Coronary artery (tissue), 2 donors: ENCODE measurements at regions not wholly inside any gene's neighbourhood (a gene's known extent, or its start where the extent isn't known, plus 50 kb on each side); places are given as distances from the start of the nearest gene placed in this dataset.

Source experiments
- DNase-seq: peaks from one replicate; pipeline ENCODE4 v3.0.0-alpha.2; 2017; ENCODE audit warnings: low spot score
- H3K27ac ChIP-seq, 2 donors: fragments of 200-600 bp; sonication (generic); one replicate each; pipeline ENCODE4 v1.5.1; 2016 to 2019
- H3K4me3 ChIP-seq: fragments of 200-600 bp; sonication (generic); 2 replicates; pipeline ENCODE4 v1.5.1; 2016; ENCODE audit warnings: mild to moderate bottlenecking, moderate library complexity
- CTCF ChIP-seq: fragments of 200-600 bp; sonication (generic); IDR thresholded peaks from one replicate; pipeline ENCODE4 v1.5.1; 2019; ENCODE audit warnings: antibody characterized with exemption

GRCh38 chr4:136644279-136644678 is 888.0 kb downstream of the PCDH18 start:
- no peak for DNase-seq
- no peak overlapping the region for H3K27ac ChIP-seq
- no peak for TF ChIP-seq CTCF
- no peak overlapping the region for H3K4me3 ChIP-seq

DNA sequence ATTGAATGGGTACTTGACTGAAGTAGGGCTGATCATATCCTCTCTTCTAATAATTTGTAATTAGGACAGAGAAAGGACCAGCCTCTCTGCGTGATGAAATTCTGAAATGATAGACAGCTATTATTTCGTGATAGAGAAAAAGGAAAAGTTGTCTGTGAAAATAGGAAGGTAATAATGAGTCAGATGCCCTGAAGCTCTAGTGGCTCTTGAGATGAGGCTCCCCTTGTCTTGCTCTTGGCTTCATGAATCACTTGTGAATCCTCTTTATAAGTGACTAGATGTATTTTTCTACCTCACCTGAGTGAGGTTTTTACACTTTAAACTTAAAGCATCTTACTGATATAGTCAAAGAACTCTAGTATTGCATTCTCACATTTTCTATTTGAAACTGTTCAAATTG is 888.9 kb downstream of the PCDH18 start:
- no peak overlapping the region for H3K4me3 ChIP-seq
- no peak for TF ChIP-seq CTCF
- DNase-seq: no peak
- no peak overlapping the region for H3K27ac ChIP-seq

- no peak for TF ChIP-seq CTCF
- DNase-seq: no peak
- no peak overlapping the region for H3K4me3 ChIP-seq
- H3K27ac ChIP-seq: no peak overlapping the region
Measured at GRCh38 chr4:136637071-136637777, 895.1 kb downstream of the PCDH18 start.

DNA sequence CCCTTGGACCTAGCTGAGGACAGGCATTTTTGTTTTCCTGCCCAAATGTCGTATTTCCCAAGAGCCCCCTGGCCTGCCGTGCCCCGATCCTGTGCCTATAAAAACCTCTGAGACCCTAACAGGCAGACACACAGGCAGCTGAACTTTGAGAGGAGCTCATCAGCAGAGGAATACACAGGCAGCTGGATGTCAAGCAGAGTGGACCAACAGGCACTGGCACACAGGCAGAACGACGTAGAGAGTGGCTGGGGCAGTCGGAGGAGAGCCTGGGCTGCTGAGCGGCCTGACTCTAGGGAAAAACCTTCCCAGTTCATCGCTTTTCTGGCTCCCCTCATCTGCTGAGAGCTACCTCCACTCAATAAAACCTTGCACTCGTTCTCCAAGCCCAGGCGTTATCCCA is 896.1 kb downstream of the PCDH18 start:
- no peak for TF ChIP-seq CTCF
- H3K4me3 ChIP-seq: no peak overlapping the region
- no peak overlapping the region for H3K27ac ChIP-seq
- no peak for DNase-seq

- DNase-seq: no peak
- no peak for TF ChIP-seq CTCF
- Histone ChIP-seq H3K27ac (no peak overlapping the region), H3K4me3 (no peak overlapping the region)
Measured at GRCh38 chr4:136634121-136634520, 898.2 kb downstream of the PCDH18 start.

DNA sequence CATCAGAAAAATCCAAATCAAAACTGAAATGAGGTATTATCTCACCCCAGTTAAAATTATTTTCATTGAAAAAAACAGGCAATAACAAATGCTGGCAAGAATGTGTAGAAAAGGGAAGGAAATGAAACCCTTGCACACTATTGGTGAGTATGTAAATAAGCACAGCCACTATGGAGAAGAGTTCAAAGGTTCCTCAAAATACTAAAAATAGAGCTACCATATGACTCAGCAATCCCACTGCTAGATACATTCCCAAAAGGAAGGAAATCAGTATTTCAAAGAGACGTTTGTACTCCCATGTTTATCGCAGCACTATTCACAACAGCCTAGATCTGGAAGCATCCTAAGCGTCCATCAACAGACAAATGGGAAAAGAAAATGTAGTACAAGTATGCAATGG is 932.4 kb downstream of the PCDH18 start:
- no peak overlapping the region for H3K4me3 ChIP-seq
- TF ChIP-seq CTCF: no peak
- no peak overlapping the region for H3K27ac ChIP-seq
- no peak for DNase-seq

- no peak overlapping the region for H3K27ac ChIP-seq
- H3K4me3 ChIP-seq: no peak overlapping the region
- no peak for DNase-seq
- no peak for TF ChIP-seq CTCF
Measured at GRCh38 chr4:136590440-136590839, 941.9 kb downstream of the PCDH18 start.
